Activated CD4-positive, alpha-beta T cell treated with anti-CD3 and anti-CD28 coated beads, Interleukin-2, amount 10 ng/mL, durations not matched to agents 7 days and 5 days (primary cell): ENCODE measurements at regions not wholly inside any gene's neighbourhood (a gene's known extent, or its start where the extent isn't known, plus 50 kb on each side); places are given as distances from the start of the nearest gene placed in this dataset.
"Not testable (repeated sequence)": the region's sequence is repeated elsewhere in the genome, so short reads cannot be mapped to it uniquely, and the experiment has no call there.

Experiments
- CTCF ChIA-PET: fragments of 350-600 bp; sonication (Branson Sonifier 250); formaldehyde crosslinking; loops from one replicate; lab custom pipeline; 2021; ENCODE audit warnings: antibody characterized with exemption; lab: Charles Lee
- POLR2A ChIA-PET: fragments of 350-600 bp; sonication (Branson Sonifier 250); formaldehyde crosslinking; loops from one replicate; lab custom pipeline; 2021; ENCODE audit warnings: antibody characterized with exemption; lab: Charles Lee
- DNase-seq: peaks from one replicate; pipeline ENCODE4 v3.0.0-alpha.2; 2020
- H3K27ac Mint-ChIP-seq: one replicate; pipeline ENCODE4 v1.8.0; 2021; ENCODE audit warnings: mild to moderate bottlenecking, moderate library complexity, mixed read lengths
- H3K27me3 Mint-ChIP-seq: one replicate; pipeline ENCODE4 v1.8.0; 2021; ENCODE audit warnings: mixed read lengths
- H3K36me3 Mint-ChIP-seq: one replicate; pipeline ENCODE4 v1.8.0; 2021; ENCODE audit warnings: low read depth, mixed read lengths
- H3K4me1 Mint-ChIP-seq: one replicate; pipeline ENCODE4 v1.8.0; 2021; ENCODE audit warnings: mixed read lengths
- H3K4me3 Mint-ChIP-seq: one replicate; pipeline ENCODE4 v1.8.0; 2021; ENCODE audit warnings: mild to moderate bottlenecking, moderate library complexity, mixed read lengths
- H3K9me3 Mint-ChIP-seq: one replicate; pipeline ENCODE4 v1.8.0; 2021; ENCODE audit warnings: mixed read lengths

DNA sequence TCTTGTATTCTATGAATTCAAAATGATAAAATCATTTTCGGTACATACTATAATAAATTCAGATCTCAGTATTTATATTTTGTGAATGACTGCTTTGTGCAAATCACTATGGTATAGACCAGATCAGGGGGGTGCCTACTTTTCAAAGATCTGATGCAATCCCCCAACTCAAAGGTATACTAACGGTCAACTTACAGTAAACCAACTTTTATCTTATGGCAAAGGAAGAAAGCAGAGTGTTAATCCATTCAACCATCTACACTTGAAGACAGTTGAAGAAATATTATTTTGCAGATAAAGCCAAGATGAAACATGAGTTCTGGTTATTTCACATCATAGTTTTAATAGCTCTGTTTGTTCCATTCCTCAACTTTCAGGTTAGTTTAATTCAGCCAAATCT is 197.1 kb downstream of the MEX3B start:
- Mint-ChIP-seq H3K4me1 (no peaks in the 10 kb centered on the region), H3K9me3 (no peaks in the 10 kb centered on the region), H3K36me3 (no peaks in the 10 kb centered on the region), H3K4me3 (no peak overlapping the region), H3K27ac (no peak overlapping the region), H3K27me3 (no peaks in the 10 kb centered on the region)
- DNase-seq: no peak
- CTCF ChIA-PET: no interaction called here
- POLR2A ChIA-PET: no interaction called here

DNA sequence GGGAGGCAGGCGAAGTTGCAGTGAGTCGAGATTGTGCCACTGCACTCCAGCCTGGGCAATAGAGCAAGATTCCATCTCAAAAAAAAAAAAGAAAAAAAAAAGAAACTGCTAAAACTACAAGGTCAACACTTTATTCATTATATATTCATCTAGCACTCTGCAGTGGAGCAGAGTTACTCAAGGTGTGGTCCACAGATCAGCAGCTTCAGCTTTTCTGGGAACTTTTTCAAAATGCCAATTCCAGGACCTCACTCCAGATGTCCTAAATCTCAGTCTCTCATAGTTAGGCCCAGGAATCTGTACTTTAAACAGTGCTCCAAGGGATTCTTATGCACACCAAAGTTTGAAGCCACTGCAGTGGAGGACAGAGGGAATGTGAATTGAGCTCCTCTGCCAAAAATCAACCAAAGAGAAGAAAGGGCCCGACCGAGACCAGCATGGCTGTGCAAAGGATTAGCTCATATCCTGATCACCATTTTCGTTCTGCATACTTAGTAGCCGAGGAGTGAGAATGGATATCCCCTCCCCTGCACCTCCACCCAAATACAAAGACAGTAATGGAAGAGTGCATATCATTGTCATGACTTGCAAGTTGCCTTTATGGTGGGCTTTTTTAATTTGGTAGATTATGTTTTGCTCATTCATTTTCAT is 201.9 kb downstream of the MEX3B start:
- Mint-ChIP-seq H3K9me3 (no peaks in the 10 kb centered on the region), H3K27ac (no peak overlapping the region)

DNA sequence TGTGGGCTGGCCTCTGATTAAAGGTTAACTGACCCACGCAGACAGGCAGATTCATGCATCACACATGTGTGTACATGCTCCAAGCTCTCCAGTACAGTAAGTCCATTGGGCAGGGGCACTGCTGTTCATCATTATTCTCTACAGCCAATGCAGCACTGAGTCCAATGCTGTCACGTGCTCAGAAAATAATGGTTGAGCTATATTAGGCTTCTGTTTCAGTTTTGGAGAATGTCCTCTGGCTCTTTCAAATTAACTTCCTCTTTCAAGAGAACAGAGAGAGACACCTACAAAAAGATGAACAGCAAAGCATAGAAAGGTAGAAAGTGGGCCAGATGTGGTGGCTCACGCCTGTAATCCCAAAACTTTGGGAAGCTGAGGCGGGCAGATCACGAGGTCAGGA is 202.6 kb downstream of the MEX3B start:
- H3K4me1 Mint-ChIP-seq: no peaks in the 10 kb centered on the region
- ChIA-PET POLR2A (no interaction called here), CTCF (interaction anchor here (0.6 to 0.7 kb wide), 2 partner anchors 58 to 565 kb away, joined by 3 read pairs; no protein-coding TSS in a partner anchor)
- no peak for DNase-seq
- H3K27ac Mint-ChIP-seq: no peak overlapping the region
- H3K27me3 Mint-ChIP-seq: no peaks in the 10 kb centered on the region
- H3K9me3 Mint-ChIP-seq: no peaks in the 10 kb centered on the region
- H3K4me3 Mint-ChIP-seq: no peak overlapping the region
- H3K36me3 Mint-ChIP-seq: no peaks in the 10 kb centered on the region

More for the DNA sequence above, 201.9 kb downstream of the MEX3B start:
- H3K4me1 Mint-ChIP-seq: no peaks in the 10 kb centered on the region
- CTCF ChIA-PET: interaction anchor here (0.7 kb wide), 1 partner anchor 57 kb away, joined by 3 read pairs; no protein-coding TSS in a partner anchor
- no peaks in the 10 kb centered on the region for H3K36me3 Mint-ChIP-seq
- no peak for DNase-seq
- POLR2A ChIA-PET: no interaction called here
- no peak overlapping the region for H3K4me3 Mint-ChIP-seq
- H3K27me3 Mint-ChIP-seq: no peaks in the 10 kb centered on the region

DNA sequence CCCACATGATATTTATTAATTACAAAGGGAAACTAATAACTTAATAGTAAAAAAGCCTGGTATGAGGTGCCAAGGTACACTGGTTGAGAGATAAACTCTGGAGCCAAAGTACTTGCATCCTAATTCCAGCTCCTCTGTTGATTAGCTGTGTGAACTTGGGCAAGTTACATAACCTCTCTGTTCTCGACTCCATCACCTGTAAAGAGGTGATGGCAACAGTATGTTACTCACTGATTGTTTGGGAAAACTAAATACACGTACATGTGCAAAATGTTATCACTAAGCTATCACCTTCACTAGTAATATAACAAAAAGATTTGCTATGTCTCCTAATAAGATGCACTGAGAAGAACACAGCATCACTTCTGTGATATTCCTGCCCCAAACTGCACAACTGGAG is 206.4 kb downstream of the MEX3B start:
- Mint-ChIP-seq H3K36me3 (no peaks in the 10 kb centered on the region), H3K9me3 (no peaks in the 10 kb centered on the region), H3K27me3 (no peaks in the 10 kb centered on the region), H3K27ac (no peak overlapping the region), H3K4me1 (no peaks in the 10 kb centered on the region), H3K4me3 (no peak overlapping the region)
- ChIA-PET CTCF (no interaction called here), POLR2A (no interaction called here)
- no peak for DNase-seq

DNA sequence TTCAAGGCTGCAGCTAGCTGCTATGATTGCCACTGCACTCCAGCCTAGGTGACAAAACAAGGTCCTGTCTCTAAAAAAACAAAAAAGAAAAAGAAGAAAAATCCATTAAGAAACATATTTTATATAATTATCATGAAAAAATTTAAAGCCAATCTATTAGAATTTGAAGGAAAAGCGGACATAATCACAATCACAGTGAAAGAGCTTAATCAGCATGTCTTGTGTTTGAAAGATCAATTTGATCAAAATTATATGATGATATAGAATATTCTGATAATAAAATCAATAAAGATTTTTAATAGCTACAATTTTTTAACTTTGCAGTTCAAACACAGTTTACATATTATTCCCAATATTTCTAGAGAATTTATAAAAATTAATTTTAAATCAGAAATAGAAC is 210.1 kb downstream of the MEX3B start:
- ChIA-PET CTCF (no interaction called here), POLR2A (no interaction called here)
- no peak overlapping the region for H3K4me3 Mint-ChIP-seq
- no peaks in the 10 kb centered on the region for H3K9me3 Mint-ChIP-seq
- H3K4me1 Mint-ChIP-seq: no peaks in the 10 kb centered on the region
- H3K27me3 Mint-ChIP-seq: peaks cover 2% of the 10 kb centered on the region
- H3K27ac Mint-ChIP-seq: no peak overlapping the region
- H3K36me3 Mint-ChIP-seq: no peaks in the 10 kb centered on the region
- DNase-seq: no peak

DNA sequence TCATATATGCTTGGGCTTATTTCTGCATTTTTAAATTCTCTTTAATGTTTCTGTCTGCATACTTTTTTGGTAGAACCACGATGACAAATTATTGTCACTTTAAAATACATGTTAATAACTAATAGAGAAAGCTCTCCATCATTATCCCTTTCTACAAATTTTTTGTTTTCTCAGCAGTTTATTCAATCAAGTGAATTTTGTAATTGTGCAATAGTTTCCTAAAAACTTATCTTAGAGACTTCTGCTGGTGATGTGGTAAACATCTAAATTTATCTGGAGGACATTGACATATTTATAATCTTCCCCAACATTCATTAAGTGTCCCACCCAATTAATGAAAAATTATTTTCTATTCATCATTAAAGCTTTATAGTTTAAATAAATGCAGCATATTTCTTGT is 215.3 kb downstream of the MEX3B start:
- CTCF ChIA-PET: no interaction called here
- H3K27me3 Mint-ChIP-seq: peaks cover 2% of the 10 kb centered on the region
- no peak for DNase-seq
- H3K4me3 Mint-ChIP-seq: no peak overlapping the region
- H3K4me1 Mint-ChIP-seq: no peaks in the 10 kb centered on the region
- no peak overlapping the region for H3K27ac Mint-ChIP-seq
- H3K9me3 Mint-ChIP-seq: no peaks in the 10 kb centered on the region
- POLR2A ChIA-PET: no interaction called here
- no peaks in the 10 kb centered on the region for H3K36me3 Mint-ChIP-seq

DNA sequence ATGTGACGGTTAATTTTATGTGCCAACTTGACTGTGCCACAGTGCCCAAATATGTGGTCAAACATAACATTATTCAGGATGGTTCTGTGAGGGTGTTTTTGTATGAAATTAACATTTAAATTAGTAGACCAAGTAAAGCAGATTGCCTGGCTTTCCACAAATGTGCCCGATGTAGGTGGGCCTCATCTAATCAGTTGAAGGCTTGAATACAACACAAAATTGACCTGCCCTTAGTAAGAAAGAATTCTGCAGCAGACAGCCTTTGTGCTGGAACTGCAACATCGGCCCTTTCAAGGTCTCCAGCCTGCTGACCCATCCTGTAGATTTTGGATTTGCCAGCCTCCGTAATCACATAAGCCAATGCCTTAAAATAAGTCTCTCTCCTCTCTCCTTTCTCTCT is 215.9 kb downstream of the MEX3B start:
- ChIA-PET CTCF (no interaction called here), POLR2A (no interaction called here)
- no peaks in the 10 kb centered on the region for H3K4me1 Mint-ChIP-seq
- H3K27ac Mint-ChIP-seq: no peak overlapping the region
- H3K36me3 Mint-ChIP-seq: no peaks in the 10 kb centered on the region
- H3K27me3 Mint-ChIP-seq: peaks cover 2% of the 10 kb centered on the region
- no peak for DNase-seq
- H3K4me3 Mint-ChIP-seq: no peak overlapping the region
- H3K9me3 Mint-ChIP-seq: no peaks in the 10 kb centered on the region

DNA sequence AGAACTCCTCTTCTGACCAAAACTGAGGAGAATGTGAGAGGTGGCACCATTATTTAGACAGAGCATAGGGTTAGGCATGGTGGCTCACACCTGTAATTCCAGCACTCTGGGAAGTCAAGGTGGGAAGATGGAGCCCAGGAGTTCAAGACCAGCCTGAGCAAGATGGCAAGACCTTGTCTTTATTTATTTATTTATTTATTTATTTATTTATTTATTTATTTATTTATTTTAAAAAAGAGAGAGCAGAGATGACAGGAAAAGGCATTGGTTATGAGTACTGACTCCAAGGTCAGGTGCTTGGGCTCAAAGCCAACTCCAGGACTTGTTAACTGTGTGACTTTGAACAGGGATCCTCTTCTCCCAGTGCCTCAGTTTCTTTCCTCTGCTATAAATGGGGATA is 217.7 kb downstream of the MEX3B start:
- POLR2A ChIA-PET: no interaction called here
- no peaks in the 10 kb centered on the region for H3K36me3 Mint-ChIP-seq
- CTCF ChIA-PET: no interaction called here

DNA sequence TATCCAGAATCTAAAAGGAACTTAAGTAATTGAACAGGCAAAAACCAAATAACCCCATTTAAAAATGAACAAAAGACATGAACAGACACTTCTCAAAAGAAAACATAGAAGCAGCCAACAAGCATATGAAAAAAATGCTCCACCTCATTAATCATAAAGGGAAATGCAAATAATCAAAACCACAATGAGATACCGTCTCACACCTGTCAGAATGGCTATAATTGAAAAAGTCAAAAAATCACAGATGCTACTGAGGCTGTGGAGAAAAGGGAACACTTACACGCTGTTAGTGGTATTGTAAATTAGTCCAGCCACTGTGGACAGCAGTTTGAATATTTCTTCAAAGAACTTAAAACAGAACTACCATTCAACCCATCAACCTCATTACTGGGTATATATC is 220.7 kb downstream of the MEX3B start:
- POLR2A ChIA-PET: no interaction called here
- CTCF ChIA-PET: no interaction called here
- no peaks in the 10 kb centered on the region for H3K4me1 Mint-ChIP-seq
- no peaks in the 10 kb centered on the region for H3K27me3 Mint-ChIP-seq
- DNase-seq: no peak
- no peak overlapping the region for H3K27ac Mint-ChIP-seq
- H3K9me3 Mint-ChIP-seq: no peaks in the 10 kb centered on the region
- H3K36me3 Mint-ChIP-seq: no peaks in the 10 kb centered on the region
- H3K4me3 Mint-ChIP-seq: no peak overlapping the region

More for the DNA sequence above, 217.7 kb downstream of the MEX3B start:
- Mint-ChIP-seq H3K9me3 (no peaks in the 10 kb centered on the region), H3K27me3 (peaks cover 2% of the 10 kb centered on the region), H3K27ac (no peak overlapping the region), H3K4me1 (no peaks in the 10 kb centered on the region), H3K4me3 (no peak overlapping the region)
- DNase-seq: no peak

DNA sequence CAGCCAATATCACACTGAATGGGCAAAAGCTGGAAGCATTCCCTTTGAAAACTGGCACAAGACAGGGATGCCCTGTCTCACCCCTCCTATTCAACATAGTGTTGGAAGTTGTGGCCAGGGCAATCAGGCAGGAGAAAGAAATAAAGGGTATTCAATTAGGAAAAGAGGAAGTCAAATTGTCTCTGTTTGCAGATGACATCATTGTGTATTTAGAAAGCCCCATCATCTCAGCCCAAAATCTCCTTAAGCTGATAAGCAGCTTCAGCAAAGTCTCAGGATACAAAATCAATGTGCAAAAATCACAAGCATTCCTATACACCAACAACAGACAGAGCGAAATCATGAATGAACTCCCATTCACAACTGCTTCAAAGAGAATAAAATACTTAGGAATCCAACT is 223.2 kb downstream of the MEX3B start:
- H3K9me3 Mint-ChIP-seq, DNase-seq, CTCF ChIA-PET, H3K27ac Mint-ChIP-seq, H3K36me3 Mint-ChIP-seq, H3K27me3 Mint-ChIP-seq, POLR2A ChIA-PET, H3K4me3 Mint-ChIP-seq, H3K4me1 Mint-ChIP-seq: not testable (repeated sequence)

DNA sequence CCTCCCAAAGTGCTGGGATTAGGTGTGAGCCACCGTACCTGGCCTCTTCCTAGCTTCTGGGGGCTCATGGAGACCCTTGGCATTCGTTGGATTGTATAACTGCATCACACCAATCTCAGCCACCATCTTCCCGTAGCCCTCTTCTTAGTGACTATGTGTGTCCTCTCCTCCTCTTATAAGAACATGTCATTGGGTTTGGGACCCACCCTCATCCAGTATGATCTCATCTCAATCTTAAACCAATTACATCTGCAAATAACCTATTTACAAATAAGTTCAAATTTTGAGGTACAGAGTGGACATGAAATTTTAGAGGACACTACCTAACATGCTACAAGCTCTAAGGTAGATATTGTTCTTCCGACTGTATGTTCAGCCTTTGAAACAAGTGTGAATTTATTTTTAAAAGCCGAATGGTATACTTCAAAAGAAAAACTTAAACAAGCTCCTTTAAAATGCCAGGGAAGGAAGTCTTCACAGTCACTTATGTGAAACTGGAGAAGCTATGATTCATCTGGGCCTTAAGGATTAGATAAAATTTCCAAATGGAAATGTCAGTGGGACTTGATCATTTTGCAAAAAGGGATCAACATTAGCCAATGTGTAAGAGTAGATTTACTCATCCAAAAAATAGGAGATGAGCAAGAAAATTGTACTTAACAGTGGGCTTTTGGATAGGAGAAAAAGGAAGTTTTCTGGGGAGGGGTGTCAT is 225.7 kb downstream of the MEX3B start:
- no peak for DNase-seq
- Mint-ChIP-seq H3K27ac (no peak overlapping the region), H3K4me3 (no peak overlapping the region), H3K27me3 (no peaks in the 10 kb centered on the region), H3K4me1 (no peaks in the 10 kb centered on the region), H3K9me3 (no peaks in the 10 kb centered on the region), H3K36me3 (no peaks in the 10 kb centered on the region)
- ChIA-PET POLR2A (no interaction called here), CTCF (interaction anchor here (0.6 kb wide), 1 partner anchor 1256 kb away, joined by 3 read pairs; no protein-coding TSS in a partner anchor)

DNA sequence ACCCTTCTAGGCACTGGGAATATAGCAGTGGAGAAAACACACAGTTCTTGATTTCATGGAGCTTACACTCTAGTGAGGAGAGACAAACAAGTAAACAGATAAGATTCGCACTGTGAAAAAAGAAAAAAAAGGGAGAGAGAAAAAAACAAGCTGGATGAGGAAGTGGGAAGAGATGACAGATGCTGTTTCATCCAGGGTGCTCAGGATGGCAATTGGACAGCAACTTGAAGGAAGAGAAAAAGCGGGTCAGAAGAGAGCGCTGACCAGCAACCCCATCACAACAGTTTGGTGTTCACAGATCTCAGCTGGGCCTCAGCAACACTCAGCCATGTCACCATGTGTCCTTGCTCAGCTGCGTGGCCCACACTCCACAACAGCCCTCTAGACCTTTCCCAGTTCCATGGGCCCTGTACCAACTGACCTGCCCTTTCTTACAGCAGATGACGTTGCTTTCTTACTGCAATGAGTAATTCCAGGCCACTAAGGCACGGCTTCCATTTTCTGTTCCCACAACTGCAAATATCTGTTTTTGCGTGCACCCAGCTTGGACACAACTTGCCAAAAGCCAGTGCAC is 230.8 kb downstream of the MEX3B start:
- Mint-ChIP-seq H3K27ac (no peak overlapping the region), H3K27me3 (no peaks in the 10 kb centered on the region), H3K4me3 (no peak overlapping the region), H3K36me3 (no peaks in the 10 kb centered on the region), H3K9me3 (no peaks in the 10 kb centered on the region), H3K4me1 (no peaks in the 10 kb centered on the region)
- ChIA-PET POLR2A (no interaction called here), CTCF (no interaction called here)
- DNase-seq: no peak

DNA sequence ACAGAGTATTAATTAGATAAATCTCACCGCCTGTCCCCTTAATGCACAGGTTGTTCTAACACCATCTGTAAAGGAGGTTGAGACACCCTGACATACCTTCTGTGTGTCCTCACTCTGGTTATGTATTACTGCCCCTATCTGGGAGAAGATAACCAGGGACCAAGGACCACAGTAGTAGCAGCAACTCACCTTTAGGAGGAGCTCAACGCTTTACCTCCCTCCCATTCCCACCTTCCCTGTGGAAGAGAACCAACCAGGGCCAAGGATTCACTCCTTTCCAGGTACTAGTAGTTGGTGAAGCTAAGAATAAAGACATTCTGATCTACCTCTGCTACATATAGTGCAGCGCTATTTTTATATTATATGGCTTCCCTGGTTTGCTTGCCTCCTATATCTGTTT is 232.6 kb downstream of the MEX3B start:
- no peak overlapping the region for H3K27ac Mint-ChIP-seq
- H3K9me3 Mint-ChIP-seq: no peaks in the 10 kb centered on the region
- H3K36me3 Mint-ChIP-seq: no peaks in the 10 kb centered on the region
- no peak overlapping the region for H3K4me3 Mint-ChIP-seq
- CTCF ChIA-PET: no interaction called here
- no peaks in the 10 kb centered on the region for H3K4me1 Mint-ChIP-seq
- H3K27me3 Mint-ChIP-seq: no peaks in the 10 kb centered on the region
- DNase-seq: no peak
- POLR2A ChIA-PET: no interaction called here
